ENCODE measurements at regions not wholly inside any gene's neighbourhood (a gene's known extent, or its start where the extent isn't known, plus 50 kb on each side); places are given as distances from the start of the nearest gene placed in this dataset.

GRCh38 chr17:69706127-69706526 is 291.6 kb downstream of the MAP2K6 start:
- Histone ChIP-seq H3K79me2 (ENCODE audit: low read length) (no peaks in the 10 kb centered on the region), H3K36me3 (replicated peaks; ENCODE audit: low read depth, low read length) (no peaks in the 10 kb centered on the region), H3K9me3 (ENCODE audit: insufficient read depth, low read length) (no peaks in the 10 kb centered on the region), H4K20me1 (ENCODE audit: insufficient read depth, low read length) (no peaks in the 10 kb centered on the region), H3K4me1 (ENCODE audit: low read length) (no peaks in the 10 kb centered on the region), H2AFZ (ENCODE audit: low read depth, low read length) (no peak overlapping the region), H3K4me2 (ENCODE audit: low read length) (no peak overlapping the region), H3K4me3 (ENCODE audit: low read length) (no peak overlapping the region), H3K27me3 (ENCODE audit: low read depth, low read length) (no peaks in the 10 kb centered on the region), H3K9ac (ENCODE audit: low read length) (no peak overlapping the region), H3K27ac (ENCODE audit: low read length) (no peak overlapping the region)
- TF ChIP-seq CTCF (IDR thresholded peaks at IDR 0.05; ENCODE audit: low read depth, low read length) (no peak), EZH2phosphoT487 (IDR thresholded peaks at IDR 0.05; ENCODE audit: low read depth) (no peak)

GRCh38 chr17:69709441-69709840 is 294.9 kb downstream of the MAP2K6 start:
- Histone ChIP-seq H3K79me2 (ENCODE audit: low read length) (no peaks in the 10 kb centered on the region), H3K4me2 (ENCODE audit: low read length) (no peak overlapping the region), H3K27me3 (ENCODE audit: low read depth, low read length) (no peaks in the 10 kb centered on the region), H3K9me3 (ENCODE audit: insufficient read depth, low read length) (no peaks in the 10 kb centered on the region), H3K4me3 (ENCODE audit: low read length) (no peak overlapping the region), H2AFZ (ENCODE audit: low read depth, low read length) (no peak overlapping the region), H3K9ac (ENCODE audit: low read length) (no peak overlapping the region), H3K36me3 (replicated peaks; ENCODE audit: low read depth, low read length) (no peaks in the 10 kb centered on the region), H3K27ac (ENCODE audit: low read length) (no peak overlapping the region), H3K4me1 (ENCODE audit: low read length) (no peaks in the 10 kb centered on the region), H4K20me1 (ENCODE audit: insufficient read depth, low read length) (no peaks in the 10 kb centered on the region)
- TF ChIP-seq EZH2phosphoT487 (IDR thresholded peaks at IDR 0.05; ENCODE audit: low read depth) (no peak), CTCF (IDR thresholded peaks at IDR 0.05; ENCODE audit: low read depth, low read length) (no peak)

- no peak overlapping the region for H3K9ac ChIP-seq (ENCODE audit: low read length)
- no peaks in the 10 kb centered on the region for H3K36me3 ChIP-seq (replicated peaks; ENCODE audit: low read depth, low read length)
- TF ChIP-seq EZH2phosphoT487 (IDR thresholded peaks at IDR 0.05; ENCODE audit: low read depth), result no peak
- TF ChIP-seq CTCF (IDR thresholded peaks at IDR 0.05; ENCODE audit: low read depth, low read length), result no peak
- H3K4me1 ChIP-seq (ENCODE audit: low read length), result peaks cover 6% of the 10 kb centered on the region
- no peak overlapping the region for H3K4me3 ChIP-seq (ENCODE audit: low read length)
- H3K9me3 ChIP-seq (ENCODE audit: insufficient read depth, low read length), result peaks cover 3% of the 10 kb centered on the region; the same call in 1 of the 2 replicates
- H3K27ac ChIP-seq (ENCODE audit: low read length), result no peak overlapping the region
- no peaks in the 10 kb centered on the region for H3K27me3 ChIP-seq (ENCODE audit: low read depth, low read length)
- no peak overlapping the region for H3K4me2 ChIP-seq (ENCODE audit: low read length)
- no peaks in the 10 kb centered on the region for H4K20me1 ChIP-seq (ENCODE audit: insufficient read depth, low read length)
- H2AFZ ChIP-seq (ENCODE audit: low read depth, low read length), result no peak overlapping the region
- H3K79me2 ChIP-seq (ENCODE audit: low read length), result no peaks in the 10 kb centered on the region
Measured at GRCh38 chr17:69710926-69711325, 296.4 kb downstream of the MAP2K6 start.

GRCh38 chr17:69711541-69711940 is 297.0 kb downstream of the MAP2K6 start:
- Histone ChIP-seq H3K36me3 (replicated peaks; ENCODE audit: low read depth, low read length) (peaks cover 3% of the 10 kb centered on the region), H3K4me2 (ENCODE audit: low read length) (no peak overlapping the region), H3K4me3 (ENCODE audit: low read length) (no peak overlapping the region), H3K27ac (ENCODE audit: low read length) (no peak overlapping the region), H3K27me3 (ENCODE audit: low read depth, low read length) (no peaks in the 10 kb centered on the region), H3K79me2 (ENCODE audit: low read length) (no peaks in the 10 kb centered on the region), H3K9me3 (ENCODE audit: insufficient read depth, low read length) (peaks cover 6% of the 10 kb centered on the region; the same call in 1 of the 2 replicates), H4K20me1 (ENCODE audit: insufficient read depth, low read length) (no peaks in the 10 kb centered on the region), H3K9ac (ENCODE audit: low read length) (no peak overlapping the region), H3K4me1 (ENCODE audit: low read length) (peaks cover 6% of the 10 kb centered on the region), H2AFZ (ENCODE audit: low read depth, low read length) (no peak overlapping the region)
- TF ChIP-seq EZH2phosphoT487 (IDR thresholded peaks at IDR 0.05; ENCODE audit: low read depth), result no peak
- TF ChIP-seq CTCF (IDR thresholded peaks at IDR 0.05; ENCODE audit: low read depth, low read length), result no peak
